GM21576 (cell line): ENCODE measurements at regions not wholly inside any gene's neighbourhood (a gene's known extent, or its start where the extent isn't known, plus 50 kb on each side); places are given as distances from the start of the nearest gene placed in this dataset.

Experiments
- ATAC-seq: cut with Tn5 transposase; IDR thresholded peaks from one replicate; pipeline ENCODE4 v1.9.1; 2021; ENCODE audit warnings: mild to moderate bottlenecking, moderate library complexity; ENCODE audit not compliant: unreplicated experiment

- no peak for ATAC-seq
Observed at GRCh38 chr10:43809211-43809930, 160.7 kb upstream of the ZNF32 start.

- peak; percentile 73 for ATAC-seq
Observed at GRCh38 chr10:43808136-43808535, 159.5 kb upstream of the ZNF32 start.

DNA sequence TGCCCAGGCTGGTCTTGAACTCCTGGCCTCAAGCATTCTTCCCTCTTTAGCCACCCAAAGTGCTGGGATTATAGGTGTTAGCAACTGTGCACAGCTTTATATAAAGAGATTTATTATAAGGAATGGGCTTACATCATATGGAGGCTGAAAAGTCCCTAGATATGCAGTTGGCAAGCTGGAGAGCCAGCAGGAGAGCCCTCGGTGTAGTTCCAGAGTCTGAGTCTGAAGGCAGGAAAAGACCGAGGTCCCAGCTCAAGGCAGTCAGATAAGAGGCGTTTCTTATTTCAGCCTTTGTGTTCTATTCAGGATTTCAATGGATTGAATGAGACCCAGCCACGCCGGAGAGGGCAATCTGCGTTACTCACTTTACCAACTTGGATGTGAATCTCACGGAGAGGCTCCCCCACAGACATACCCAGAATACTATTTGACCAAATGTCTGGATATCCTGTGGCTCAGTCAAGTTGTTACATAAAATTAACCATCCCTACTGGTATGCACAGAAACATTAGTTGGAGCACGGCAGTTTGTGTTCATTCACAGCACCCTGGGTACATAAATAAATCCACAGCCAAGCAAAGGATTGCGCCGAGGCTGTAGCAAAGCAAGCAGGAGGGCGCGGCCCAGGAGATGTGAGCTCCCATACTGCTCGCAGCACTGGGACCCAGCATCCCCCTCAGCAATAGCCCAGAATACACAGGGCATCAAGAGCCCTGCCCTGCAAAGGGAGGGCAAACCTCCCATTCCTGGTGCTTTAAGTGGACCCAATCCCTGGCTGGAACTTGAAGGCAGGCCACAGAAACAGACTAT lies 158.4 kb upstream of the ZNF32 start:
- no peak for ATAC-seq

- ATAC-seq, result no peak
Observed at GRCh38 chr10:43803791-43804190, 155.1 kb upstream of the ZNF32 start.

DNA sequence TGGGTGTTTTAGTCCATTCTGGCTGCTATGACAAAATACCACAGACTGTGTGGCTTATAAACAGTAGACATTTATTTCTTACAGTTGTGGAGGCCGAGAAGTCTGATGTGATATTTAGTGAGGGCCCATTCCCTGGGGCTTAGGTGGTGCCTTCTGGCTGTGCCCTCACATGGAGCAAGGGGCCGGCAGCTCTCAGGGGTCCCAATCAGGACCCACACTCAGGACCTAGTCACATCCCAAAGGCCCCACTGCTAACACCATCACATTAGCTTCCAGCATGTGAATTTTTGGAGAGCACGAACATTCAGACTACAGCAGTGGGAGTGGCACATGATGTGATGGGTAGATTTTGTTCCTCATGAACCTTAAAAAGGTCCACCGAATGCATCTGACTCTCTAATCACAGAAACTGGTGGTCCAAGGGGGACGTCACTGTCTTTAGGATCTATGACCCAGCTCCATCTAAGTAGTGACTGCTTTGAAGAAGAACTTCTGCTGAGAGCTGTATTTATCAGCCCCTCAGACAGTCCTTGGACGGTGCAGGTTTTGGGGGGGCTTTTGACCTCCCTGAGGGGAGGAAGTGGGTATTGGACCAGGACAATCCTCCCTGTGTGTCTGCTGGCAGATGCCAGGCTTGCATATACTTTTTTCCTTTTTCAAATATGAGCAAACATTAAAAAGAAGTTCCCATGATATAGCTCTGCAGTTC lies 154.5 kb upstream of the ZNF32 start:
- ATAC-seq, result no peak

GRCh38 chr10:43801626-43802025 lies 152.9 kb upstream of the ZNF32 start:
- ATAC-seq, result no peak

DNA sequence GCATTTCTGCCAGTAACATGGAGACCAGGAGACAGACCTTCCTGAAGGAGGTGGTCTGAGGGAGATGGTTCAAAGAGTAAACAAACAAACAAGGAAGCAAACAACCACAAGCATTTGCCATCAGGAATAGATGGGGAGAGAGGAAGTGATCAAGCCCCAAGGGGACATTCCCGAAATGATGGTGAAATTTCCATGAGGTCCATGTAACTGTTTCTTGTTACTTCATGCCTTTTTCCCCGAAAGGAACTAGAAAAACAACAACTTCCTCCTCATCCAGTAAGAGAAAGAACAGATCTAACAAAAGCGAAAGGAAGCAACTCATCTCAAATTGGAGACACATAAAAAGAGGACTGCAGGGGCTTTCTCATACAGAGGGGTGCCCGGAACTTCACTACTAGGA lies 152.5 kb upstream of the ZNF32 start:
- no peak for ATAC-seq

GRCh38 chr10:43796781-43797180 lies 148.1 kb upstream of the ZNF32 start:
- no peak for ATAC-seq

- no peak for ATAC-seq
Observed at GRCh38 chr10:43795639-43796038, 147.0 kb upstream of the ZNF32 start.

- ATAC-seq, result no peak
Observed at GRCh38 chr10:43795093-43795492, 146.4 kb upstream of the ZNF32 start.

DNA sequence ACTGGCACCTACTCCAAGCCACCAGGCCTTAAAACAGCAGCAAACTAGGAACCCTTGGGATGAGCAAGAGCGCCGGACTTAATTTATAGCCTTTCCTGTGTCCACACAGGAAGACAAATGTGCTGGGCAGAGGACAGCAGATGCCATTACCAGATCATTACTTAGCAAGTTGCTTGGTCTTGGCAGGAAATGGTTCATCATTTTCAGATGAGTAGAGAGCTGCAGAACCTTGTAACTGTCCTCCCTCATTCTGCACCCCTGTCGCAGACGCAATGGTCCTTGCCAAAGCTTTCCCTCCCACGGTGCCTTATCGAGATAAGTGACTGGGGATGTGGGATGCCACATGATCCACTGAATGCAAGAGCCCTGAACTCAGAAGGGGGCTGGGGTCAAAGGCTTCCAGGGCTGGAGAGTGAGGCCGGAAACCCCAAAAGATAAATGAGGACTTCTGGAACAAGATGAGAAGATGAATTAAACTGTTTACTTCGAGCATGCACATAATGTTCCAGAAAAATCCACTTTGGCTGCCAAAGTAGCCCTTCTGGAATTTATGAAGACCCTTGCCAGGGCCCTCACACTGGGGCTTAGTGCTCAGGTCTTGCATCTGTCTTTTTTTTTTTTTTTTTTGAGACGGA lies 145.6 kb upstream of the ZNF32 start:
- ATAC-seq, result no peak

DNA sequence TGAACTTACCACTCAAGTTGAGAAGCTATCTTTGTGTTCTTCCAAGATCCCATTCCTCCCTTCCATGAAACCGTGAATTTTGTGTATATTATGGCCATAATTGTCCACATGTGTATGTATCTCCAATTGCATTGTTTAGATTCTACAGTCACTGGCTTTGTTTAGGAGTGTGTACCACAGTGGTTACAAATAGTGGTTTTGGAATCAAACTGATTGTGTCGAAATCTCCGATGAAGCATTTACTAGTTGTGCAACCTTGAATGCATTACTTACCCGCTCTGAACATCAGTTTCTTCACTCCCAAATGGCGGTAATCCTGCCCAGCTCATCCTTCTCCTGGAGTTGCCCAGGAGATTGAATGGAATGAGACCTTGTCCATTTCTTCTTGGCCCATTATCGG lies 145.0 kb upstream of the ZNF32 start:
- ATAC-seq, result no peak

DNA sequence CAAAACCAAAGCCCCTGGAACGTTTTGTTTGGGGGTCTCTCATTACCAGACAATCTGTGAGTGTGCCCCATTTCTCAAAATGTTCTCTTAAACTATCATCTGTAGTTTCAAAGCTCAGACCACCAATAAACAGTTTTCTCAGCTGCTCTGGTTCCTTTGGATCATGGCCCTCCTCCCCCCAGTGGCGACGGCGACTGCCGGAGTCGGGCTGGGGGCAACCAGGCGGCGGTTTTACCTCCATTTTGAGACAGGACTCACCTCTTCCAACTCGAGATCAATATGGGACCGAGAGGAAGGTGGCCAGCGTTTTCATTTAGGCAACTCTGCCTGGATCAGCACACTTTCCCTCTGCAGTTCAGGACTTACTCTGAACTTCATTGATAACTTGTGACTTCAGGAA lies 141.5 kb upstream of the ZNF32 start:
- no peak for ATAC-seq

- ATAC-seq, result no peak
Observed at GRCh38 chr10:43785252-43785651, 136.6 kb upstream of the ZNF32 start.

DNA sequence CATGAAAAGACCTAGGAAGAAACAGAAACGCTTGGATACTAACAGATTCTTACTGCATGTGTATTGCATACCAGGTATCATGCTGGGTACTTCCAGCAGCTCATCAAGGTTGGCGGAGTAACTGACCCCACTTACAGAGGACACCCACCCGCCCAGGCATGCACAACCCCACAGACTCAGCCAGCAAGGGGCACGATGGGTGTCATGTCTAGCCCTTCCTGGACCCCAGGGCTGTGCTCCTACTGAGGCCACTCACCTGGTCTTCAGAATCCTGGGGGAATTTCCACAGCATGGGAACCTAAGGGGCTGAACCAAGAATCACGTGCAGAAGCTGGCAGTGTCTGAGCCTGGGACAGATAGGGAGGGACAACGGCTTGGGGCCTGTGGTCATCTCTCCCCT lies 134.1 kb upstream of the ZNF32 start:
- ATAC-seq, result no peak

DNA sequence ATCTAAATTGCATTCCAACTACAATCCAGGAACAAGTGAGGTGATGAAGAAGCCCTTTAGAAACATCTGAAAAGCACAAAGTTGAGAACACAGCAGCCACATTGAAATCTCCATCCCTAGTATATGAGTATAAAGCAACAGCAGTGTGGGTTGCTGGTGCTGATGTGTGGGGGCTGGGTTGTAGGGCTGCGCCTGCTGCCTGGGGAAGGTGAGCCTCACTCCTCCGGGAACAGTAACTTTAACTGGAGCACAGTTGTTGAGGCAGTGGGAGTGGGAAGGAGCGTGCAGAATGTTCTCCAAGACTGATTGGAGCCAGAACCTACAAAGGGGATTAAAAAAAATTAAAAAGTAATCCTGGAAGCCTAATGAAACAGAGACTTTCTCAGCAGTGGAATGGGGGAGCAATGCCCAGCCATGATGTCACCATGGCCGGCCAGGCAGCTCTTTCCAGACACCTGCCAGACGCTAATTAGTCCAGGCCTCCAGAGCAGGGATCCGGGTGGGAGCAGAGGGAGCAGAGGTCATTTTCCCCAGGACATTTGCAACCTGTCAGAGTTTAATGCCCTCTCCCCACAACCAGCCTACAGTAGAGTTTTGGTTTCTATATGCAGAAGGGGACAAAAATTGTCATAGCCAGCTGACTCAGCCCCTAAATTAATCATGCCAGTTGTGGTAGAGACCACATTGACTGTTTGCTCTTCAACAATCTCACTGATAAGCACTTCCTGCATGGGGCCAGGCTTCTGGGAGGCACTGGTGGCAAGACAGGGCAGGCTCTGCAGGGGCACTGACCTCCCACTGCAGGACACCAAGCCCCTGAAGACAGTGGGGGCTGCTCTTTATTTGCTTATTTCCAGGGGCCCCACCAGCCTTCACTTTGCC lies 133.0 kb upstream of the ZNF32 start:
- ATAC-seq, result no peak

GRCh38 chr10:43778571-43778970 lies 129.9 kb upstream of the ZNF32 start:
- ATAC-seq, result no peak

GRCh38 chr10:43775384-43775783 lies 126.7 kb upstream of the ZNF32 start:
- ATAC-seq, result no peak

GRCh38 chr10:43774234-43774769 lies 125.6 kb upstream of the ZNF32 start:
- ATAC-seq, result no peak

GRCh38 chr10:43773736-43774135 lies 125.1 kb upstream of the ZNF32 start:
- ATAC-seq, result no peak
